ENCODE measurements at regions not wholly inside any gene's neighbourhood (a gene's known extent, or its start where the extent isn't known, plus 50 kb on each side); places are given as distances from the start of the nearest gene placed in this dataset.

DNA sequence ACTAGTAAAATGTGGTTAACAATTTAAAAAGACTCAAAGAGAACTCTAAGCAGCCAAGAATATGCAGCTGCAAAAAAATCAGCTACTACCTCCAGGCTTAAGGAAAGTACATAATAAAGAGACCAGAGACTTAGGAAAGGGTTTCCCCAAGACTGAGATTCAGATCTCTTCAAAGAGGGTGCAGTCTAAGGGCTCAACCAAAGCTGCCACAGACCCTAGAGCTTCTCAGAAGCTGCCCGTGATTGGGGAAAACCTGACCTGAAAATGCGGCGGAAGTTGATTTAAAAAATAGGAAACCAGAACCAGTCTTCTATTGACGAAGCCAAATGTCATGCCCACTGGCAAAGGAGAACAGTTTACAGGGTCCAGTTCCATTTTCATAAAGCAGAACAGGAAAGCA lies 516.8 kb upstream of the MARCKS start:
- no peaks in the 10 kb centered on the region for H3K4me1 ChIP-seq
- H3K9me3 ChIP-seq = no peaks in the 10 kb centered on the region
- TF ChIP-seq POLR2A (IDR thresholded peaks at IDR 0.05) = no peak
- TF ChIP-seq, protein P1, sequence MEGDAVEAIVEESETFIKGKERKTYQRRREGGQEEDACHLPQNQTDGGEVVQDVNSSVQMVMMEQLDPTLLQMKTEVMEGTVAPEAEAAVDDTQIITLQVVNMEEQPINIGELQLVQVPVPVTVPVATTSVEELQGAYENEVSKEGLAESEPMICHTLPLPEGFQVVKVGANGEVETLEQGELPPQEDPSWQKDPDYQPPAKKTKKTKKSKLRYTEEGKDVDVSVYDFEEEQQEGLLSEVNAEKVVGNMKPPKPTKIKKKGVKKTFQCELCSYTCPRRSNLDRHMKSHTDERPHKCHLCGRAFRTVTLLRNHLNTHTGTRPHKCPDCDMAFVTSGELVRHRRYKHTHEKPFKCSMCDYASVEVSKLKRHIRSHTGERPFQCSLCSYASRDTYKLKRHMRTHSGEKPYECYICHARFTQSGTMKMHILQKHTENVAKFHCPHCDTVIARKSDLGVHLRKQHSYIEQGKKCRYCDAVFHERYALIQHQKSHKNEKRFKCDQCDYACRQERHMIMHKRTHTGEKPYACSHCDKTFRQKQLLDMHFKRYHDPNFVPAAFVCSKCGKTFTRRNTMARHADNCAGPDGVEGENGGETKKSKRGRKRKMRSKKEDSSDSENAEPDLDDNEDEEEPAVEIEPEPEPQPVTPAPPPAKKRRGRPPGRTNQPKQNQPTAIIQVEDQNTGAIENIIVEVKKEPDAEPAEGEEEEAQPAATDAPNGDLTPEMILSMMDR (IDR thresholded peaks at IDR 0.05) = no peak

DNA sequence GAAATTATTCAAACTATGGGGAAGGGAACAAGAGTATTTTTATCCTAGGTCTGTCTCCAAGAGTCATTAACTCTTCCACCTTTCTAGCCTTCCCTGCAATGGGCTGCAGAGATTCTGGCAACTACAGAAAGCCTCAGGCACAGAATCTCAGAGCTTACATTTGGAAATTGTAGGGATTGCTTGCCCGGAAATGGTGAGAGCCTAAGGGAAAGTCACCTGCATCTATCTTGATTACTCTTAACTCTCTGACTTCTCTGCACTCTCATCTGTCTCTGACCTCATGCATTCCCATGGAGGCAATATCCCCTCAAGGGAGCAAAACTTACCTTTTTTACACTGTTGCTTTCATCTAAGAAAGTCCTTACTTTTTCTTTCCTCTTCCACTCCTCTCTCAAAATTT lies 513.2 kb upstream of the MARCKS start:
- Histone ChIP-seq H3K27me3 (no peaks in the 10 kb centered on the region), H3K4me1 (no peaks in the 10 kb centered on the region), H3K4me3 (no peak overlapping the region), H3K27ac (no peak overlapping the region), H3K36me3 (no peaks in the 10 kb centered on the region), H3K9me3 (no peaks in the 10 kb centered on the region)
- no peak for DNase-seq
- intact Hi-C loops (cut with DNase I; ENCODE audit: low total_unique reads) = no loop called here
- no peak for TF ChIP-seq POLR2A (IDR thresholded peaks at IDR 0.05)
- TF ChIP-seq, protein P1 (IDR thresholded peaks at IDR 0.05) = no peak

More for the DNA sequence above, 516.8 kb upstream of the MARCKS start:
- no peak for DNase-seq
- intact Hi-C loops (cut with DNase I; ENCODE audit: low total_unique reads) = no loop called here
- H3K36me3 ChIP-seq = no peaks in the 10 kb centered on the region
- no peaks in the 10 kb centered on the region for H3K27me3 ChIP-seq
- no peak overlapping the region for H3K27ac ChIP-seq
- no peak overlapping the region for H3K4me3 ChIP-seq

DNA sequence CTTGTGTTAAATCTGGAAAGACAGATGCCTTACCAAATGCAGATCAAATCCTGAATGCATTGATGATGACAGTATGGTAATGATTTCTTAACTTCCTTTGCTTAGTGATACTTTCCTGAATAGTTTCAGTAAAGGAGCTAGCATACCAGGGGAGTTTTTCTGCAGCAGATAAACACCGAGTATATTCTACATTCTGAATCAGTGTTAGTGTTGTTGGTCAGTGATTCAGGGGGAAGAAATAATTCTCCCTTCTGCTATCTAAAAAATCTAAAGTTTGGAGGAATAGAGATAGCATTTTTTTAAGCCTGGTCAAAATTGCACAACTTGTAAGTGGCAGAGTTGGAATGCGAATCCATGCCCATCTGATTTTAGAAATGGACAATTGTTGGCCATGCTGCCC lies 512.2 kb upstream of the MARCKS start:
- no peak for DNase-seq
- H3K27me3 ChIP-seq = no peaks in the 10 kb centered on the region
- intact Hi-C loops (cut with DNase I; ENCODE audit: low total_unique reads) = no loop called here
- no peaks in the 10 kb centered on the region for H3K9me3 ChIP-seq
- no peaks in the 10 kb centered on the region for H3K4me1 ChIP-seq
- H3K4me3 ChIP-seq = no peak overlapping the region
- TF ChIP-seq, protein P1 (IDR thresholded peaks at IDR 0.05) = no peak
- no peak for TF ChIP-seq POLR2A (IDR thresholded peaks at IDR 0.05)
- H3K36me3 ChIP-seq = no peaks in the 10 kb centered on the region
- no peak overlapping the region for H3K27ac ChIP-seq

DNA sequence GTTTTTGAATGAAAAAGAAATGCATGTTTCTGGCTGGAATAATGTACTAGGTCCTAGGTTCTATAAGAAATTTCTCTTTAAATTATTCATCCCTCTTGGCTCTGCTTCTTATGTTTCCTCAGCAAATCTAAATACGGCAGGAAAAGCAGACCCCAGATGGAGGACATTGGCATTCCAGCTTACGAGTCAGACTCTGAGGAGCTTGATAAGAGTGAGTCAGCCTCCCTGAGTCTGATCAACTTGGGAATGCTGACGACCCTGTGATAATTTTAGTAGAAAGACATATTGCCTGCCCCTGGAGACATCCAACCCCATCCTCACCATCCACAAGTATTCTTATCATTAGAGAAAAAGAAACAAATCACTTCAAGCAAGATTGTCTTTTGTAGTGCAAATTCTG lies 509.7 kb upstream of the MARCKS start:
- intact Hi-C loops (cut with DNase I; ENCODE audit: low total_unique reads) = no loop called here
- TF ChIP-seq, protein P1 (IDR thresholded peaks at IDR 0.05) = no peak
- TF ChIP-seq POLR2A (IDR thresholded peaks at IDR 0.05) = no peak

DNA sequence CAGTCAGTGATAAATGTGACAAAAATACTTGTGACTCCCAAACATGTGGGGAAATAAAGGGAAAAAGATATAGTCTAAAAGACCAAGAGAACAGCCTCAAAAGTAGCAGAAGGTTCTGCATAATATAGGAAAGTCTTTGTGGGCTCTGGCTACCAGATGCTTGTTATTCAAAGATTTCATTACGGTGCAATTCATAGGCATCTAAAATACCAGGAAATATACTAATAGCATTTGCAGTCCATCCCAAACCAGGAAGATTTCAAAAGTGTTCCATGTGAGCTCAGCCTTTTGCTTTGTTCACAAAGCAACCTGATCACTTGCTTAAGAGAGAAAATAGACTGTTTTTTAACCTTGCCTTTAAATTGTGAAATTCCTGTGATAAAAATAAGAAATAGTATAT lies 506.7 kb upstream of the MARCKS start:
- intact Hi-C loops (cut with DNase I; ENCODE audit: low total_unique reads) = no loop called here
- DNase-seq = no peak
- Histone ChIP-seq H3K4me1 (no peaks in the 10 kb centered on the region), H3K4me3 (no peak overlapping the region), H3K27me3 (no peaks in the 10 kb centered on the region), H3K27ac (no peak overlapping the region), H3K9me3 (no peaks in the 10 kb centered on the region), H3K36me3 (no peaks in the 10 kb centered on the region)
- TF ChIP-seq, protein P1 (IDR thresholded peaks at IDR 0.05) = no peak
- TF ChIP-seq POLR2A (IDR thresholded peaks at IDR 0.05) = no peak

More for the DNA sequence above, 509.7 kb upstream of the MARCKS start:
- no peaks in the 10 kb centered on the region for H3K4me1 ChIP-seq
- H3K36me3 ChIP-seq = no peaks in the 10 kb centered on the region
- H3K9me3 ChIP-seq = no peaks in the 10 kb centered on the region
- DNase-seq = no peak
- H3K27me3 ChIP-seq = no peaks in the 10 kb centered on the region
- no peak overlapping the region for H3K4me3 ChIP-seq
- no peak overlapping the region for H3K27ac ChIP-seq
